ENCODE measurements at regions not wholly inside any gene's neighbourhood (a gene's known extent, or its start where the extent isn't known, plus 50 kb on each side); places are given as distances from the start of the nearest gene placed in this dataset.

GRCh38 chr13:62065016-62065415 lies 649.4 kb upstream of the PCDH20 start (continued):
- TF ChIP-seq REST (IDR thresholded peaks at IDR 0.05; ENCODE audit: unreplicated experiment): no peak

GRCh38 chr13:62061751-62062150 lies 646.1 kb upstream of the PCDH20 start:
- H3K4me1 Mint-ChIP-seq: peaks cover 5% of the 10 kb centered on the region; the same call in 2 of the 3 replicates
- no peak for DNase-seq (ENCODE audit: low spot score)
- H3K36me3 Mint-ChIP-seq (ENCODE audit: low read depth): no peaks in the 10 kb centered on the region
- TF ChIP-seq EZH2 (IDR thresholded peaks at IDR 0.05; ENCODE audit: low read depth, unreplicated experiment) (no peak), ZNF114 (CRISPR knock-in tag; IDR thresholded peaks at IDR 0.05) (no peak), ZNF331 (CRISPR knock-in tag; IDR thresholded peaks at IDR 0.05; ENCODE audit: low read depth) (no peak), CREB1 (CRISPR knock-in tag; IDR thresholded peaks at IDR 0.05; ENCODE audit: low read depth) (no peak), EZH2phosphoT487 (IDR thresholded peaks at IDR 0.05; ENCODE audit: unreplicated experiment) (no peak), NANOG (IDR thresholded peaks at IDR 0.05; ENCODE audit: borderline replicate concordance) (no peak), JUNB (IDR thresholded peaks at IDR 0.05; ENCODE audit: unreplicated experiment) (no peak), STAT1 (IDR thresholded peaks at IDR 0.05; ENCODE audit: unreplicated experiment) (no peak), ETS1 (IDR thresholded peaks at IDR 0.05) (no peak), REST (IDR thresholded peaks at IDR 0.05; ENCODE audit: unreplicated experiment) (no peak), ZNF462 (CRISPR knock-in tag; IDR thresholded peaks at IDR 0.05) (no peak)

More at GRCh38 chr13:62061751-62062150, 646.1 kb upstream of the PCDH20 start:
- Histone ChIP-seq H3K27me3 (ENCODE audit: insufficient read depth) (no peaks in the 10 kb centered on the region), H3F3A (replicated peaks; ENCODE audit: low read depth) (no peaks in the 10 kb centered on the region), H3K4me1 (ENCODE audit: insufficient read depth) (no peaks in the 10 kb centered on the region), H4K20me1 (replicated peaks; ENCODE audit: insufficient read depth) (no peaks in the 10 kb centered on the region), H3K27ac (ENCODE audit: low read depth) (no peak overlapping the region), H3K4me2 (no peak overlapping the region), H3K36me3 (ENCODE audit: insufficient read depth) (no peaks in the 10 kb centered on the region), H2AFZ (no peak overlapping the region), H3K4me3 (no peak overlapping the region), H3K79me2 (replicated peaks; ENCODE audit: insufficient read depth) (no peaks in the 10 kb centered on the region), H3K9me2 (ENCODE audit: insufficient read depth) (no peaks in the 10 kb centered on the region)
- no peak overlapping the region for H3K27ac Mint-ChIP-seq
- H3K9me3 Mint-ChIP-seq: no peaks in the 10 kb centered on the region
- no peaks in the 10 kb centered on the region for H3K27me3 Mint-ChIP-seq (ENCODE audit: insufficient read depth, low read depth, poor library complexity)
- no peak overlapping the region for H3K4me3 Mint-ChIP-seq
- no peak for ATAC-seq

All from GM23338 (cell line).